Inferior parietal cortex (tissue), 1 donor: ENCODE measurements at regions not wholly inside any gene's neighbourhood (a gene's known extent, or its start where the extent isn't known, plus 50 kb on each side); places are given as distances from the start of the nearest gene placed in this dataset.

ENCODE experiments used
- DNase-seq: peaks from one replicate; pipeline ENCODE4 v3.0.0-alpha.2; 2016; ENCODE audit errors: extremely low spot score

GRCh38 chr18:39753178-39753577 lies 2187.6 kb upstream of the CELF4 start:
- DNase-seq = no peak

- no peak for DNase-seq
These were observed 2186.8 kb upstream of the CELF4 start for GRCh38 chr18:39752351-39752750.

DNA sequence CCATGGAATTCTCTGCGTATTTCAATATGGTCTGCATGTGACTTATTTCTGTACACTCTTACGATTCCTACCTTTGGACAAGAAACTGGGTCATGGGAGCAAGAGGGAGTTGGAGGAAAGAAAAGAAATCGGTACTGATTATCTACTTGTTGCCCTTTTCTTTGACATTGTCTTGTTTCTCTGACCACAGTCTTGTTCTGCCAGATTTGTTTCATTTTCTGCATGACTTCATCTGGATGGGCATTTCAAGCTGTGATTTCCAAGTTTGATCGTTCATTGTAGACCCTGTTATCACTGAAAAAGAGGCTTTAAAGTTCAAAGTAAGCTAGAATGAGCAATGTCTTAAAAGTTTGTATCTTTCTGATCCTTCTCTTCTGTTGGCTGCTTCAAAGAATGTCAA lies 2186.3 kb upstream of the CELF4 start:
- DNase-seq = no peak

- no peak for DNase-seq
These were observed 2185.6 kb upstream of the CELF4 start for GRCh38 chr18:39751161-39751560.

- no peak for DNase-seq
These were observed 2183.6 kb upstream of the CELF4 start for GRCh38 chr18:39749154-39749553.

DNA sequence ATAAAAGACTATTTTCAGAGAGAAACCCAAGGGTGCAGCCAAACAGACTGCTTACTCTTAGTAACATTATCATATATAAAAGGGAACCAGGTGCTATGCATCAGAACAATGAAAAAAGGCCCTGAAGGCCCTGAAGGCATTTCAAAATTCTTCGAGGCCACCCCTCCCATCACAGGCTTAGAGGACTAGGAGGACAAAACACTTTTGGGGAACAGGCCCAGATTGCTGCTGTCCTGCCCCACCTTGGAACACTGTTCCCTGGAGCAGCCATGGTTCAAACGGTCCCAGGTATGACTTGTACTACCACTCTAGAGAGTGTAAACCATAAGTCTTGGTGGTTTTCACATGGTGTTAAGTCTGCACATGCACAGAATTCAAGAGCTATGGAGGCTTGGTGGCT lies 2183.1 kb upstream of the CELF4 start:
- DNase-seq = no peak

- DNase-seq = no peak
These were observed 2180.6 kb upstream of the CELF4 start for GRCh38 chr18:39746201-39746600.

- no peak for DNase-seq
These were observed 2177.9 kb upstream of the CELF4 start for GRCh38 chr18:39743463-39743862.

GRCh38 chr18:39741755-39742466 lies 2176.3 kb upstream of the CELF4 start:
- DNase-seq = no peak

DNA sequence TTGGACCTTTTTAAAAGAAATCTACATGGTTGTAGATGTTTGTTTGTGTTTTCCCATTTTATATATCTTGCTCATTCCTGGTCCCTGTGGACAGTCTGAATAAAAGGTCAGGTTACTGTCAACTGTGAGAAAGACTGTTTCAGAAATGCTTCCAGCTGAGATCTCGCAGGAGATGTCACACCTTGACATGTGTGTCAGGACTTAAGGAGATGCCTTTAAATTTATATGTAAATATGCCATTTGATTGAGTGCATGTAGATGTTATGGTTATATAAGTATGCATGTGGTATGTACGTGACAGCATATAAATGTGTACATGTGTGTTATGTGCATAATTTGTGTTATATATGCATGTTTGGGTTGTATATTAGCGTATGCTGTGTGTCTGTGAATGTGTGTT lies 2172.3 kb upstream of the CELF4 start:
- no peak for DNase-seq

DNA sequence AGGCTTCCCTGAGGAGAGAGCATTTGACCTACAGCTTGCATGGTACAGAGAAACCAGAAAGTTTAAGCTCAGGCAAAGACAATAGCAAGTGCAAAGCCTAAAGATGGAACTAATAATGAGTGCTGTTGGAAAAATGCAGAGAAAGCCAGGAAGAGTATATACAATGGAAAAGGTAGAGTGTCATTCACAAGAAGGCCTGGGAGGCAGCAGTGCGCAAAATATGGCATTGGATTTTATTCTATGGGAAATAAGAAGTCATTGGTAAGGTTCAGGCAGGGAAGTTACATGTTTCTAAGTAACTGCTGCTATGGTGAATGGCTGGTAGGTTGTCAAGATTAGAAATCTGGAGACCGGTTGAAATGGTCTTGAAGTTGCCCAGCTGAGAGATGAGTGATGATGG lies 2167.3 kb upstream of the CELF4 start:
- DNase-seq = no peak

DNA sequence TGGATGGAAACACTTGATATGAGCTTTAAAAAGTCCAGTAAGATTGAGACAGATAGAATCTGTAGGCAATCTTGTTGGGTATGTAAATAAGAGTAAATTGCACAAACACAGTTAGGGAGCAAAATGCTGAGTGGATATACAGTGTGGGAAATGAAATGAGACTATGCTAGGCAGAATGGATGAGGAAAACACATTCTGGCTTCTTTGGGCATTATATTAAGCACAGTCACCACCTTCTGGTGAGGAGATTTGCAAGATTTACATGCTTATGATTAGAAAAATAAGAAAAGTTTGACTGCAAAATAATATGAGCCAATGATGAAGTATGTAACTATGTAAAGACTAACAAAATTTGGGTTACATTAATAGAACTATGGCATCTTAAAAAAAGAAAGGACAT lies 2165.0 kb upstream of the CELF4 start:
- no peak for DNase-seq

- no peak for DNase-seq
These were observed 2159.1 kb upstream of the CELF4 start for GRCh38 chr18:39724652-39725051.

DNA sequence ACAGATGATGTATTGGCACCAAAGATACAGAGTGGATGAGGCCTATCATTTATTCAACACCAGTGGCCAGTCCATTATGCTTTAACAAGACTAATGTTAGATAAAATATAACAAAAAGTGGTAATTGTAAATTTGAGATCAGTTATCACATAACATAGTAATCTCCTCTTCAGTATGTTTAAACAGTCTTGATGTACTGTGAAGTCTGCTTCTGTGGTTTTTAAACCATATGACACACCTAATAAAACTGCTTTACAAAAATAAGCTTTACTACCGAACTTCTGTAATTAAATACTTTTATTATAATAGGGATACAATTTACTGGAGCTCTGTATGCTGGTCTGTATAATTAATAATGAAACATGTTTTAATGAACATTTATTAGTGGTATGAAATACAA lies 2156.1 kb upstream of the CELF4 start:
- no peak for DNase-seq

- no peak for DNase-seq
These were observed 2148.4 kb upstream of the CELF4 start for GRCh38 chr18:39713961-39714360.

DNA sequence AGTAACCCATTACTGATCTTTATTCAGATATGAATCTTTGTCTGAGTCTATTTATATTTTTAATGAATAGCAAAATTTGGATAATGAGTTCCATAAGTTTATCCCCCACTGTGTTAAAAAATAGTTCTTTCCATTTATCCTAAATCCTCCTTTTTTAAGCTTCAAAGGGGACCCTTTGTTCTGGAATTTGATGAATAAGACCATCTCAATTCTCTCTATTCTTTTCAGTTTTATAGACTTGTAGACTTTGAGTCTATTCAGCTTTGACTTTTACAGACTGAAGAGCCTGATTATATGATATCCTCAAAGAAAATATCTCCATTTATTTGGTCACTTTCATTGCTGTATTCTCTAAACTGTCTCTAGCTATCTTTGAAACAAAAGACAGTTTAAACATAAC lies 2146.1 kb upstream of the CELF4 start:
- no peak for DNase-seq

GRCh38 chr18:39705362-39705761 lies 2139.8 kb upstream of the CELF4 start:
- no peak for DNase-seq

DNA sequence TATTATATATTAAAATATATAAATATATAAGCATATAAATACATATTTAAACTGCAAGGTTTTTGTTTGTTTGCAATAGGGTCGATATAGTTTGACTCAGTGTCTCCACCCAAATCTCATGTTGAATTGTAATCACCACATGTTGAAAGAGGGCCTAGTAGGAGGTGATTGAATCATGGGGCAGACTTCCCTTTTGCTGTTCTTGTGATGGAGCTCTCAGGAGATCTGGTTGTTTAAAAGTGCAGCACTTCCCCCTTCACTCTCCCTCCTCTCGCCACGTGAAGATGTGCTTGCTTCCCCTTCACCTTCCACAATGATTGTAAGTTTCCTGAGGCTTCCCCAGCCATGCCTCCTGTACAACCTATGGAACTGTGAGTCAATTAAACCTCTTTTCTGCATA lies 2137.3 kb upstream of the CELF4 start:
- no peak for DNase-seq

DNA sequence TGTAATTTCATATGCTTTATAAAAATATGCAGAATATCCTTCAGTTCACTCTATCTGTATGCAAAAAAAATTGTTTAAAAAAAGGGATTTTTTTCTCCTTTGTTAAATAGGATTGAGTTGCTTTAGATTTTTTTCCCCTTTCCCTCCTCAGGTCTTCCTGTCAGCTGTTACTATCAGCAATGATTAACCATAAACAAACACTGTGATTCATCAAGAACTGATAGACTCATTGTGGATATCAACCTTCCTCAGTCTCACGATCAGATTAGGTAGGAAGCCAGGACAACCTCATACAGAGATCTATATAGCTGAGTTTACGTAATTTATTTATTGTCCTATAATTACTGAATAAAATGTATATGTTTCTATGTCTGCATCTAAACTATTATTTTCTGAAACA lies 2136.2 kb upstream of the CELF4 start:
- DNase-seq = no peak

DNA sequence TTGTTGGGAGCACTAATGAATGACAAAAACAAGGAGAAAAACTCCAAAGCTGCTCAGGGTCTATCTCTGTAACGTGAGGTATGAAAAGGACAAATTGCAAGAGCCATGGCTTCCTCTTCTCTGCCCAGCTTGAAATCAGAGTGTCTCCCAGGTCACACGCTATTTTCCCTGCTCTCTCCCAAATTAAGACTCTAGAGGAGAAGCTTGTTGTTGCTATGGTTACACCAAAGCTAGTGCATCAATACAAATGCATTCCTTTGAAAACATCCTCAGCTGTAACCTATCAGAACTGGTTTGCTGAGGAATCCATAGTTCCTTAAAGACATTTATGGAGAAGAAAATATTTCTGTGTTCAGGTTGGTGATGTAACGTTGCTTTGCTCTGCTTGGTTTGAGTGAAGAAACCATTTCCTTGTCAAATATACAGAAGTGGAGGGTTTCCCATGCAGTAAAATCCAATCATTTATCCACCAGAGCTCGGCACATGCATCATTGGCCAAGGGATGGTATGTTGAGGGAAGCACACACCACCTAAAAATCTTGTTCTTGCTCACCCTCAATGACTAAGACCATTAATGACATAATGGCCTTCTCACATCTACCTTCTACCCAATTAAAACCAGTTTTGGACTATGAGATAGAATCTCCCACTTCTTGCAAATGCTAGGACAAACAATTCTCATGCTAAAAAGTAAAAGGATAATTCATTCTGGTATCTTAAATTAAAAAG lies 2135.6 kb upstream of the CELF4 start:
- no peak for DNase-seq

GRCh38 chr18:39699340-39699964 lies 2133.9 kb upstream of the CELF4 start:
- no peak for DNase-seq

GRCh38 chr18:39698436-39698835 lies 2132.8 kb upstream of the CELF4 start:
- no peak for DNase-seq

GRCh38 chr18:39693359-39693758 lies 2127.8 kb upstream of the CELF4 start:
- DNase-seq = no peak
